ENCODE measurements at regions not wholly inside any gene's neighbourhood (a gene's known extent, or its start where the extent isn't known, plus 50 kb on each side); places are given as distances from the start of the nearest gene placed in this dataset.

DNA sequence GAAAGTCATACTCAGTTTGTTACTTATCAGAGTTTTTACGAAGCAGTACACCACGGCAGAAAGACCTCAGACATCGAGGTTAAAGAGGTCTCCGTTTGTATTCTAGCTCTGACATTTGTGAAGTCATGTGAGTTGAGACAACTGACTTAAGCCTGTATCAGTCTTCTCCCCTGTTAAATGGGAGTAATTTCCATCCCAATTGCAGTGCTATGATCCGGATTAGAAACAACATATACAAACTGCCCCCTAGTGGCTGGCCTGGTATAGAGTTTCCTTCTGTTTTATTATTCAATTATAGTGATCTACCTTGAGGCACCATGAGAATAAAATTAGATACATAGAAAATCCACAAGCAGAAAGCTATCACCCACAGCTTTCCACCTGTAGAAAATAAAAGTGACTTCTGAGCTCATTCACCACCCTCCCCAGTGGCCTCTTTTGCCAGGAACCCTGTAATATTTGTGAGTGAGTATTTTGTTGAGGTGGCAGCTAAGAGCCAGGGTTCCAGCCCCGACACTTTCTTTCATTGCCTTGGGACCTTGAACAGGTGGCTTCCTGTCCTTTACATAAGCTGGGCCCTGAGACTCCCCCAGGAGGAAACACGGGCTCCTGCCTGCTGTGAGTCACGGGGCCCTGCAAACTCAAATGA is 607.2 kb upstream of the MGMT start:
- no peak for ATAC-seq
- peak; percentile 38 for DNase-seq

DNA sequence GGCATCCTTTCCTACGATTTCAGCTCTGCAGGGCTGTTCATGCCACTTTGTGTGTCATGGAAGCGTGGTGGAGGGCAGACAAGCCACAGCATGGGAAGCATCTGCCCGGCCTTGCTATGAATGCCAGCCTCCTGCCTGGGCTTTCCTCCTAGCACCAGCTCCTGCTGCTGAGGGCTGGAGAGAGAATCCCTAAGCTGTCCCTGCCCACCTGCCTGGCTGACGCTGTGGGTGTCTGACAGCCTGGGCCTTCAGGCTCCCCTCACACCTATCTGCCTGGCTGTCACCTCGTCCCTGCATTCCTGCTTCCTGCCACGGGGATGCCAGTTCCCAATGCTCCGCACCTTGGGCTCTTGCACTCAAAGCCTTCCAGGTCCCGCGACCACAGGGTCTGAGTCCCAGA is 606.5 kb upstream of the MGMT start:
- no peak for DNase-seq
- ATAC-seq: no peak

DNA sequence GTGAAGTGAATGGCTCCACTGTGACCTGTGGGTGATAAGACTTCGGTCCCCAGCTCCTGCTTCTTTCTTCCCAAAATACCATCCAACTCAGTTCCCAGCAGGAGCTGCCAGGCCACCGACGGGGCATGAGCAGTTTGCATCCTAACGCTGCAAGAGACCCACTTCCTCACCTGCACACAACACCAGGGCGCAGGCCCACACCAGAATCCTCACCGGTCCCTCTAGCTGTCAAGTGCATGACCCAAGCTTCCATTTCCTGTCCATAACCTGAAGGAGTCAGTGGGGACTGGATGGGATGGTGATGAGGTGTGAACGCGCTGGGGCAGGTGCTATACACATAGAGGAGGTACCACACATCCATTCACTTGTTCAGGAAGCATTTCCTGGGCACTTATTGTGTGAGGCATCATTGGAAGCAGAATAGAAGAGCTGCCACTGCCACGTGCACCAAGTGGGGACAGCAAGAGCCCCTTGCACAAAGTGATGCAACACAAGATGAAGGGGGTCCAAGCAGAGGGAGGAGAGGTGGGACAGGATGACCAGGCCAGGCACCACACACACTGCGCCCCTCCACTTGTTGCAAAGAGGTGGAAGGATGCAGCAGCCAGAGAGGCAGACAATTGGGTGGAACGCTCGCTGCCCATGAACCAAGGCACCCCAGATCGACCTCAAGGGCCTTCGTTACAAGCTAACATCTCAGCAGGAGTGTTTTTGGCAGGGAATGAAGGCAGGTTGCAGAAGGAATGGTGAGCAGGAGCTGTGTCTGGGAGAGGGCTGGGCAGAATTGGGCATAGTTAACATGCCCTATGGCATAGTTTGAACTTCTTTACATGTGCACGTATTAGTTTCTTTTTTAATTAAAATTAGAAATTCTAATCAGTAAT is 605.8 kb upstream of the MGMT start:
- ATAC-seq: no peak
- no peak for DNase-seq

DNA sequence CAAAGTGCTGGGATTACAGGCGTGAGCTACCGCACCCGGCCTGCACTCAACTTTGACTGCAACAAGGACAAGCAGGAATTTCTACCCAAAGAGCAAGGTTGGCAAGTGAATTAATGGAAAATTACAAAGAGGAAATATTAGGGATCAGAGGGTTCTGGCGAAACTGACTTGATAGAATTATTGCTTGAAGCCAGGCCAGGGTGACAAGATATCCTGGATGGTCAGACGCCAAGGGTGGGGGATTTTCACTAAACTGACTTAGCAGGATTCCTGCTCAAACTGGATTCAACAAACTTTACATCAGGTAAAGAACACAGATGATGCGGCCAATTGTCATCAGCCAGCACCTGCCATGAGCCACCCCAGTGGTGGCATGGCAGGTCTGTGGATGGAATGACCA is 603.6 kb upstream of the MGMT start:
- ATAC-seq (no peak), DNase-seq (no peak)

DNA sequence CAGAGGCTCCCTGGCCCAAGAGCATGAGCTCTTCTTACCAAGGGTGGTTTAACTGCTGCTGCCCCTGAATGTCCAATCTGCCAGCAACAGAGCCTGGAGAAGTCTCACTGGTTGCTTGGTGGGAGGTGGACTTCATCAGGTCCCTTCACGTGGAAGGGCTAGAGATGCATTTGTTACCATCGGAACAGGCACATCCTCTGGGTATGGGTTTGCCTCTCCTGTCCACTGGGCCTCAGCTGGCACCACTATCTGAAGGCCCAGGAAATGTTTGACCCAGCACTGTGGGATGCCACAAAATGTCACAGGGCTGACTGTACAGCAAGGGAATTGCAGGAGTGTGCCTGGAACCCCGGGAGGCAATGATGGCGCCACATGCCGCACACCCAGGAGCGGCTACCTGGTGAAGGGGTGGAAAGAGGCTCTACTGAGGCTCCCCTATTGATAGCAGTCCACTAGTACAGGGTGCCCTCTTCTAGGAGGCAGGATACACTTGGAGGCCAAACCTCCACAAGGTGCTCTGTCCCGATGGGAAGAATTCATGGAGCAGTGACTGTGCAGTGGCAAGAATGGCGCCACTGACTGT is 603.1 kb upstream of the MGMT start:
- DNase-seq: no peak

DNA sequence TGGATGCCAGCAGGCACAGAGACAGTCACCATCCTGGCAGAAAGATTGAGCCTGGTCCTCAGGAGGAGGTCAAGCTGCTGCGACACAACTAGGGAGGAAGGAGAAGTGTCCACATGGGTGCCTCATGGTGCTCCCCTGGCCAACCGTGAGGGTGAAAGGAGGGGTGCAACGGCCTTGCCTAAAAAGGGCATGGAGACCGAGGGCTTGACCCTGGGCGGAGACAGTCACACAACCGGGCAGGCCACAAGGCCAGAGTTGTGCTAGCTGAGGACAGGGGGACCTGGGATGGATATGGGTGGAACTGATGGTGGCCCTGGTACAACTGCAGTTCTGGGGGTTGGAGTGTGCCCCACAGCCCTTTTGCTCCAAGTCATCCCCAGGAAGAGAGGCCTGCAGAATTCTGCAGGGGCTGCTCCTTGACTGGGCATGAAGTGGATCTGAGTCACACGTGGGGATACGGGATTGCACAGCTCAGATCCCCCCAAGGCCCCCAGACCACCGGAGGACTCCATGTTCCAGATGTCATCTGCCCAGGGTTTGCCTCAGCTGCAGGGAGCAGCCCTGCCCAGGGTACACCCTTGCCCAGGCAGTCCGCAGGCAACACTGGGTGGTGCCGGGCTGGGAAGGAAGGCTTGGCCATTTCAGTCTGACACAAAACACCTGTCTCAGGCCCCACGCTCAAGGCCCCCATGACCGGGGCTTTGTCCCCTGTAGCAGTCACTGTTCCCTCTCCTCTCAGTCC is 602.3 kb upstream of the MGMT start:
- DNase-seq (no peak), ATAC-seq (no peak)

More for the DNA sequence above, 603.1 kb upstream of the MGMT start:
- no peak for ATAC-seq

DNA sequence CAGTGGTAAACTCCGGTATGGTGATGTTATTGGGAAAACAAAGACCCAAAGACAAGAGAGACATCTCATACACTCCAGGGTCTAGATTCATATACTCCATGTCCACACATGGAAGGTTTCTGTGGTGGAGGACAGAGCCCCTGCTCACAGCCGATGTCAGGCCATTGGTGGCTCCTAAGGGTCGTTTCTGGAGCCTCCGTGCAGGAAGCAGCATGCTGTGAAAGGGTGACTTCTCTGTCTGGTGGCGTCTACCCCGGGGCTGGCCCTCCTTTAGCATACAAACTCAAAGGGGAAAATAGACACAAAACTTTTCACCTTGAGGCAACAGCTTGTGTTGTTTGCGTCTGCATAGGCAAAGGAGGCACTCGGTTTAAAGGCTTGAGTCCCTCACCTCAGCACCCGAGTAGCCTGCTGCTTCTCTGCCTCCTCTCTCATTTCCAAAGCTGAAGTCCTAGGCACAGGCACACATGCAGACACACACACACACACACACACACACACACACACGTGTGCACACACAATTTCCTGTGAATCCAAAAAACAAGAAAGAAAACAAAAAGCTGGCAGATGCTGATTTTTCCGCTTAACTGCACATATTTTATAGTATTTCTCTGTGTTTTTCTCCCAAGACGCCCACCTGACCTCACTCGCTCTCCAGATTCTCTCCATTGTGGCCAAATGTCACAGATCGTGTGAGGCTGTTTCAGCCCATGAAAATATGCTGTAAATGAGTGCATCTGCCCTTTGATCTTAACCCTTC is 601.4 kb upstream of the MGMT start:
- DNase-seq (no peak), ATAC-seq (no peak)

DNA sequence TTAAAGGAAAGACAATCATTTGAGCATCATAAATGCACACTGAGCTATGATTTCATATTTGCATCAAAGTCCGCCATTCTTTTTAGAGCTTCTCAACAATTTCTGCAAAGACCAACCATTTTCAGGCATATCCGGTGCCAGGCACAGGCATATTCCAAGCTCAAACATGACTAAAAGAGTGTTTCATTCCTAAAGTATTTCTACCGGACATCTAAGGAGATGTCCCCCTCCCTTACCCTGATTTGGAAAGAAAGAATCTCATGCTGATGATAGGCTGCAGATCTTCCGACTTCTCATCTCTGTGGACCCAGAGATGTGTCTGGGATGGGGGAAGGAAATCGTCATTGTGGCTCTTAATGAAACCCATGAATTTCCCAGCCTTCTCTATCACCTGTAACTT is 600.5 kb upstream of the MGMT start:
- DNase-seq (no peak), ATAC-seq (no peak)

DNA sequence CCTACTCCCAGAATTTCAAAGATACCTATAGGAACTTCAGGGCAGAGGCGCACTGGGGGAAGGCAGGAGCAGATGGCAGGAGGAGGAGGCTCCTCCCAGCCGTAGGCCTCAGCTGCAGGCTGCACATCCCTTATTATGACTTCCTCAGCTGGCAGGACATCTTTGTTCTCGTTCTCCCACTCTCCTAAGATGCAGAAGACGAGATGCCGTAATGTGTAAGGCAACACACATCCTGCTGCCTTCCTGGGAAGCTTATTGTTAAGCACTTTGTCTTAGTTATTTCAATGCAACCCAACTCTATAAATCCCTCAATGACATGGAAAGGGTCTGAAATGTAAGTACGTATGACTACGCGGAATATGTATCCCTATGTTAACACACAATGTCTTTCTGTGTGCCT is 599.8 kb upstream of the MGMT start:
- no peak for DNase-seq
- no peak for ATAC-seq

DNA sequence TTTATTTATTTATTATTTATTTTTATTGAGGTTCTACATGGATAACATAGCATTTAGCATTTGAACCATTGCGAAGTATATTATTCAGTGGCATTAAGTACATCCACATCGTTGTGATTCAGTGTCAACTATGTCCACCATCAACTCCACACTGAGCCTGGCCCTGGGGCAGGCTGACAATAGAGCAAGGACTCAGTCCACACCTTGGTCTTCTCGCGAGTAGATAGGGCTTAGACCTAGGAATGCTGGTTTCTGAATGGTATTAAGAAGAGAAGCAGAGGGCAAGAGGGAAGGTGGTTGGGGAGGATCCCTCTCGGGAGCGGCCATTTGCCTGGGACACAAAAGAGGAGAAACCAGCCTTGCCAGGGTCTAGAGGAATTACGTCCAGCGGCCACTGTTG is 599.2 kb upstream of the MGMT start:
- ATAC-seq: no peak
- DNase-seq: no peak

DNA sequence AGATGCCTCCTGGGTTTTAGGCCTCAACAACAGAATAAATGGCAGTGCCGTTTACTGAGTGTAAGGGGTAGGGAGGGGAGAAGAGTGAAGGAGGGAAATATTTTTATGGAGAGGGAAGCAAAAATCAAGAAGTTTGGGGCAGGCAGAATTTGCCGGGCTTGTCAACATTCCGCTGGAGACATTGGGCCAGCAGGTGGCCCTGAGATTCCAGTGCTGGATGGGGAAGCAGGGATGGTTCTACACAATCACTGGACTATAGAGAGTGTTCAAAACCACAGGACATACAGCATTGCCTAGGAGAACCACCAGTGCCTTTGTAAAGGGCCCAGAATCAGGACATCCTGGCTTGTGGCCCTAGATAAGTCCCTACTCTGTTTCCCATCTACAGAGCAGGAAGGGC is 598.6 kb upstream of the MGMT start:
- ATAC-seq (no peak), DNase-seq (no peak)

DNA sequence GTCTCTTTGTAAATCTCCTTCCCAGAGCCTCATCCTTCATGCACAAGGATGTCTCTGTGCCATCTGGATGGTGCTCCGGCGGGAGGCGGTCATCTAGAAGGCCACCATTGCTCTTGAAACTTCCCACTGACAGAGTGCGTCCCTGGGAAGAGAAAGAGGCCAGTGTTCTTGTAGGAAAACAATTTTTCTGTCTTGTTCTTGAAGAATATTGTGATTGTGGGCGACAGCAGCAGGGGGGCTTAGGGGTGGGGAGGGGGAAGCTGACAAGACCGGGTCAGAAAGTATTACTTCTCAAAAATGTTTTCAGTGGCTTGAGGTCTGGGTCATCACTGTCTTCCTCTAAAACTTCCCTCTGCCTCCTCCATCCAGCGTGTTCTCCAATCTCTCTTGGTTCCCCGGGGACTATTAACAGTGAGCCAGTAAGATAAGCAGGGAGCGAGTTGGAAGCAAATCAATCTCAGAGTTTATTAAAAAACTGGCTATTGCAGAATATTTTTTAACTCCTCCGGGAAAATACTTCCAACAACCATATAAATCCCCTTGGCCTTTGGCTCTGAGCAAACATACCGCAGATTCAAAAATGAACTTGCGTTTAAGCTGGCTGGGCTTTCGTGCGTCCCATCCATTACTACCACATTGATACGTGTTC is 597.8 kb upstream of the MGMT start:
- DNase-seq: no peak
- ATAC-seq: no peak

DNA sequence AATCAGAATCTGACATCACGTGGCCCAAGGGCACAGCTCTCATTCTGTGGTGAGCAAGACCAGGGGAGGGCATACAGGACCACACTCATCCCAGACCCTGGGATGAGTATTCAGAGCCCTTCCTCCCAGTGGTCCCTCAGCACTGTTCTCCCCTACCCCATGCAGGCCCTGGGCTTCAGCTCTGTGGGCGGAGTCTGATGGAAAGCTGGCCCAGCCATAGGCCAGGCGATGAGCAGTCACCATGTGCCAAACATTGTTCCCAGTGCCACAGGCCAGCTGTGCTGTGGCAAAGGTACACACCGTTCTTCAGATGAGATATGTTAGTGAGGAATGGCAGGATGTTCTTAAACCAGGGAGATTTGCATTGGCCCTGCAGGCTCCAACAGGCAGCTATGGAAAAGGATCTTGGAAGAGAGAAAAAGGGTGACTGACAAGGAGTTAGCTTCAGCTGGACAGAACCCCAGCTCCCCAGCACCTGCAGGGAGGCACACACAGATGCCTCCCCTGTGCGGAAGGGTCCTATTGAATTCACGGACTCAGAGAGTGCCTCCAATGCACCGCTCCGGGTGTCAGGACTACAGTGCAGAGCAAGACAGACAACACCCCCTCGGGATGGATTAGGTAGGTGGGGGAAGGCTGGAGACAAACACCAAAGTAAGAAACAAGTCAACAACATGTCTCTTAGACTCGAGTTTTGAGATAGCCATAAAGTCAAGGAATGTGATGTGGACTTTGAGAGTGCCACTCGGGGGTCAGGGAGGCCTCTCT is 596.0 kb upstream of the MGMT start:
- ATAC-seq (no peak), DNase-seq (no peak)

DNA sequence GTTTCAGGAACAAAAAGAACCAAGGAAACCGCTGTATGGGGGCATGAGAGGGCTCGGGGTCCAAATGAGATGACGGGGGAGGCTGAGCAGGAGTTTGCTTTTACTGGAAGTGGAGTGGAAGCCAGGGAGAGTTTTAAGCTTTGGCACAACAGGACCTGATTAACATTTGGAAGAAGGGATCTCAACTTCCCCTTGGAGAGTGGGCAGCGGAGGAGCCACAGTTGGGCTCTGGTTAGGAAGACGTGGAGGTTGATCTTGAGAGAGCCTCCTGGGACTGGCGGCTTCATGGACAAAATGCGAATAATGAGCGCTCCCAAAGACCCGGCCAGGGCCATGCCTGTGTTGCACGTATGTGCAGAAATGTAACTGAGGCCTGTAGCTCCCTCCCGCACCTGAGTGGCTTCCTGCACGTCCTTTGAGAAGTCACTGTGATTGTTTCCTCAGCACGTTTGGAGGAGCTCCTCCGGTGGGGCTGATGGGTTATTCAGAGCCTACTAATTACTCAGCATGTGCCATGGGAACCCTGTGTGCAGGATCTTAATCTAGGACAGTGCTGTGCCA is 595.3 kb upstream of the MGMT start:
- DNase-seq (no peak), ATAC-seq (no peak)

DNA sequence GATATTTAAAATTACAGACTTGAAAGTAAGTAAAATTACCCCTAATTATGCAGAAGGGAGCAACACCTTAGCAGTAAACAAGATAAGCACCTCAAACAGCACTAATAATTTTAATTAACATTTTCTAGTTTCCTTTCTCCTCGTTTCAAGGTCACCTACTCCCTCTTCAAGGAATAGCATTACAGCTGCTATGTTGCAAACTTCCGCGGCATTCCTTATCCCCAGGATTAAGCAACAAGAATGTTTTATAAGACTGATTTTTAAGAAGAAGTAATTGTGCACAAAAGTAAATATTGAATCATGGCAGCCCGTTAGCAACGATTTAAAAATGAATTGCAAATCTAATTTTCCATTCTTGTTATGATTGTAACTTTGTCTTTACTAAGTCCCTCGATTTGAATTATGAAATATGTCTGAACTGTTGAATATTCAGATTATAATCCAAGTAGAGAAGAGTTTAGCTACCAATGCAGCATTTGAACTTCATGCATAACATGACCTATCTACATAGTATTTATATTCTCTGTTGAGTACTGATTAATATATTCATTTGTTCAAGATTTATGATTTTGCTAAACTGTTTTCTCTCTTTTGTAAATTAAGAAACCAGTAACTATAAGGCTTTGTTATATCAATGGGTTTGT is 593.5 kb upstream of the MGMT start:
- ATAC-seq (no peak), DNase-seq (no peak)

DNA sequence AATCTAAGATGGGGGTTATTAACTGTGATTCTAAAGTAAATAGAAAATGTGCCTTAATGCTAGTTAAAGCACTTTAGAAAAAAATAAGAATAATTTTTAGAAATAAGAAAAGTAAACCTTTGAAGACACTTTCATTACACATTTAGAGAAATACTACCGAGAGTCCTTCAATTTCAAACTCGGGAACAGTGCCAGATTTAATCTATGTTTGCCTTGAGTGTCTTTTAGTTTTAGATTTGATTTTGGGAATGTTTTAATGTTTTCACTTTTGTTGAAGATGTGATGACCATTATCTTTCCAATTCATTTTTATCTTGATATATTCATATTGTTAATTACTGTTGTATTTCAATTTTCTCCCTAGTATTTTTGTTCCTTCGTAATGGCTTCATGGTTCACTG is 592.7 kb upstream of the MGMT start:
- DNase-seq: no peak
- ATAC-seq: no peak

DNA sequence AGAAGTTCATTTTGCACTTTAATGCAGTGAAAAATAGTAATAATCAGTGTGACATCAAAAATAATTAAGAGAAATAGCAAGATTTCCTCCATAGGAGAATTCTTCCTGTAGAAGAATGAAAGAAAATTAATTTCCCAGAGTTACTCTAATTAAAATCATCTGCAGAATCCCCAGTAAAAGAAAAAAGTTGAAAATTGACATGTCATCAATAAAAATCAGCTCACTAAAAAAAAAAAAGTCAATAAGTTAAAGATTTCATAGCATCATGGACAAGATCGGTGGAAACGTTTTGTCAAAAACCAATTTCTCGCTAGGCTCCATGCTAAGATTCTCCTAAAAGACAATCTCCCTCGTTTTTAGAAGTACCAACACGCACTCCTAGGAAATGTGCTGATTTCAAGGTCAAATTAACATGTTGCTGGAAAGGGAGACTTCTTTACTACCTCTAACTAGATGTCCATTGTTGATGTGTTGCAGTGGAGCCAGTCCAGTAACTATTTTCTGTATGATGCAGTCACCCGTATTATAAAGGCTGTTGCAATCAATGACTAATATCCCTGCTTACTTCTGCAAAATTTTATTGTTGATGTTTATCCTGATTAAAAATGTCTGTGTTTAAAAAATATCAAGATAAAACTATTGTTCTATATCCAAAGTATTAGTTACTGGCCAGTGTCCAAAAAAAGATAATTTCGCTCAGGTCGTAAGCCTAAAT is 591.9 kb upstream of the MGMT start:
- DNase-seq (no peak), ATAC-seq (no peak)

DNA sequence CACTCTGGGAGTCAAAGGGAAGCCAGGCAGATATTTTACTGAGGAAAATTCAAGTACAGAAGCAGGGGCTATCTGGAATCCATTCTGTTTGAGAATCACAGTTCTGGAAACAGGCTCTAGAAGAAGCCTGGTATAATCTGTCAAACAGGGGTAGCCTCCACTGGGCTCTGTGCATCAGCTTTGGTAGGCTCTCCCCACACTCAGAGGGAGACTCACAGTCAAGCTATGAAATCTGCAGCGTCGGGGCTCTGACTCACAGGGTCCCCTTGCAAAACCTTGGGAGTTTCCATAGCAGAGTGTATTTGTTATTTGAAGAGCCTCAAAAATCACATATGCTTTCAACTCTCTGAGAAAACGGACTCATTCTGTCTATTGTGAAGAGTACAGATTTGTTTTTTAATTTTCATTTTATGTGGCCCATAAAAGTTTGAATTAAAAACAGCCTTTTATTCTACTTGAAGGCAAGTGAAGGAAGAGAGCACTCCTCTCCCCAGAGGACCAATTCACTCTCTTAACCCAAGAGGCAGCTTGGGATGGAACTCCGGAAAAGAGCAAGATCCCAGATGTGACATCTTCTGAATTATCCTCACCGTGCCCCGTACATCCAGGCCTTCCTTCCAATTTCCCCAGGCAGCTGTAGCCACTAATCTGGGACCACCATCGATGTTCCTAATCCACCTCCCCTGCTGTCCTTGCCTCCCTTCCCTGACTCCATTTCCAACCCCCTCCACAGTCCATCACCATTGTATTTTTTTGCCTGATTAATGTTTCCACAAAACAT is 590.9 kb upstream of the MGMT start:
- no peak for DNase-seq
- no peak for ATAC-seq

Data from stimulated activated naive CD8-positive, alpha-beta T cell treated with anti-CD3 and anti-CD28 coated beads, Interleukin-15, Interleukin-2, amounts not matched to agents 100 U/mL and 50 U/mL, for 24 hours (primary cell).